Smooth muscle cell (in vitro differentiated cells): ENCODE measurements at regions not wholly inside any gene's neighbourhood (a gene's known extent, or its start where the extent isn't known, plus 50 kb on each side); places are given as distances from the start of the nearest gene placed in this dataset.

Source experiments
- DNase-seq: peaks from one replicate; lab custom pipeline; 2025; ENCODE audit not compliant: unreplicated experiment; lab: John Stamatoyannopoulos, UW
- H2AFZ ChIP-seq: fragments of 200-600 bp; sonication (generic); 2 replicates; pipeline ENCODE4 v1.6.0; 2016; ENCODE audit warnings: antibody characterized with exemption, low read depth, mild to moderate bottlenecking
- H3F3A ChIP-seq: fragments of 200-600 bp; sonication (generic); 2 replicates; pipeline ENCODE4 v1.6.0; 2017; ENCODE audit warnings: antibody characterized with exemption, low read depth
- H3K27ac ChIP-seq: fragments of 200-600 bp; sonication (generic); 2 replicates; pipeline ENCODE4 v1.5.1; 2016; ENCODE audit warnings: low read depth, mild to moderate bottlenecking
- H3K27me3 ChIP-seq: fragments of 200-600 bp; sonication (generic); 2 replicates; pipeline ENCODE4 v1.6.1; 2016; ENCODE audit warnings: low read depth, mild to moderate bottlenecking
- H3K36me3 ChIP-seq: fragments of 200-600 bp; sonication (generic); 2 replicates; pipeline ENCODE4 v1.5.1; 2016; ENCODE audit warnings: low read depth
- H3K4me1 ChIP-seq: fragments of 200-600 bp; sonication (generic); 2 replicates; pipeline ENCODE4 v1.5.1; 2016; ENCODE audit warnings: low read depth
- H3K4me2 ChIP-seq: fragments of 200-600 bp; sonication (generic); 2 replicates; pipeline ENCODE4 v1.6.0; 2016; ENCODE audit warnings: mild to moderate bottlenecking
- H3K4me3 ChIP-seq: fragments of 200-600 bp; sonication (generic); 2 replicates; pipeline ENCODE4 v1.5.1; 2016; ENCODE audit warnings: mild to moderate bottlenecking
- H3K79me2 ChIP-seq: fragments of 200-600 bp; sonication (generic); 2 replicates; pipeline ENCODE4 v1.6.0; 2016; ENCODE audit warnings: low read depth, mild to moderate bottlenecking
- H3K9ac ChIP-seq: fragments of 200-600 bp; sonication (generic); 2 replicates; pipeline ENCODE4 v1.6.0; 2016; ENCODE audit warnings: low read depth
- H3K9me3 ChIP-seq: fragments of 200-600 bp; sonication (generic); replicated peaks from 2 replicates; pipeline ENCODE4 v1.5.1; 2016; ENCODE audit warnings: low read depth
- H4K20me1 ChIP-seq: fragments of 200-600 bp; sonication (generic); 2 replicates; pipeline ENCODE4 v1.6.0; 2016; ENCODE audit warnings: low read depth
- WGBS: methylation state at CpG from one replicate; pipeline ENCODE4 v1.1.7; 2016; ENCODE audit warnings: low lambda C conversion rate; 5-methylcytosine and 5-hydroxymethylcytosine counted together
- TF ChIP-seq, protein P1 (sequence below): fragments of 200-600 bp; sonication (generic); IDR thresholded peaks from 2 replicates; pipeline ENCODE4 v1.5.1; 2017; ENCODE audit warnings: borderline replicate concordance, mild to moderate bottlenecking, antibody characterized with exemption; ENCODE audit not compliant: insufficient read depth, poor library complexity, severe bottlenecking

DNA sequence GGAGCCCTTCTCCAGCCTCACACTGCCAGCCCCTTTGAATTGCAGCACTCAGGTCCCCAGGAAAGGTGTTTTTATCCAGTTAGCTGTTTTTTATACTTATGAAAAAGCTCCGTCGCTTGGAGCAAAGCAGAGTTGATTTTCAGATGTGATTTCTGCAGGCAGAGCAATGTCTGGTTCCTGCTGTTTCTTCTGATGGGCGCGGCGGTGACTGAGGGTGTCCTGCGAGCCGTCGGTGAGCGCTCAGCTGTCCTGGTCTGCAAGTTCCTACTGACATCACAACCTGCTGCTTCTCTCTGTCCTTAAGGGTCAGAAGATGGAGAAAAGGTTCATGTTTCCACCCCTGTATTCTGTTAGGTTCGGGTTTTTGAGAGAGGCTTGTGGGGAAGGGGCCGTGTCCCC is 109.6 kb upstream of the FAM20C start:
- Histone ChIP-seq H3K9ac (no peak overlapping the region), H4K20me1 (no peaks in the 10 kb centered on the region), H3K27ac (no peak overlapping the region), H2AFZ (no peak overlapping the region), H3K36me3 (no peaks in the 10 kb centered on the region), H3K4me3 (no peak overlapping the region), H3K9me3 (no peaks in the 10 kb centered on the region), H3K4me2 (no peak overlapping the region), H3K79me2 (no peaks in the 10 kb centered on the region), H3F3A (no peaks in the 10 kb centered on the region), H3K27me3 (no peaks in the 10 kb centered on the region), H3K4me1 (peaks cover 11% of the 10 kb centered on the region)
- TF ChIP-seq, protein P1, sequence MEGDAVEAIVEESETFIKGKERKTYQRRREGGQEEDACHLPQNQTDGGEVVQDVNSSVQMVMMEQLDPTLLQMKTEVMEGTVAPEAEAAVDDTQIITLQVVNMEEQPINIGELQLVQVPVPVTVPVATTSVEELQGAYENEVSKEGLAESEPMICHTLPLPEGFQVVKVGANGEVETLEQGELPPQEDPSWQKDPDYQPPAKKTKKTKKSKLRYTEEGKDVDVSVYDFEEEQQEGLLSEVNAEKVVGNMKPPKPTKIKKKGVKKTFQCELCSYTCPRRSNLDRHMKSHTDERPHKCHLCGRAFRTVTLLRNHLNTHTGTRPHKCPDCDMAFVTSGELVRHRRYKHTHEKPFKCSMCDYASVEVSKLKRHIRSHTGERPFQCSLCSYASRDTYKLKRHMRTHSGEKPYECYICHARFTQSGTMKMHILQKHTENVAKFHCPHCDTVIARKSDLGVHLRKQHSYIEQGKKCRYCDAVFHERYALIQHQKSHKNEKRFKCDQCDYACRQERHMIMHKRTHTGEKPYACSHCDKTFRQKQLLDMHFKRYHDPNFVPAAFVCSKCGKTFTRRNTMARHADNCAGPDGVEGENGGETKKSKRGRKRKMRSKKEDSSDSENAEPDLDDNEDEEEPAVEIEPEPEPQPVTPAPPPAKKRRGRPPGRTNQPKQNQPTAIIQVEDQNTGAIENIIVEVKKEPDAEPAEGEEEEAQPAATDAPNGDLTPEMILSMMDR = no peak
- WGBS = 88% methylated on average over 11 of the region's 11 CpGs
- DNase-seq = no peak

DNA sequence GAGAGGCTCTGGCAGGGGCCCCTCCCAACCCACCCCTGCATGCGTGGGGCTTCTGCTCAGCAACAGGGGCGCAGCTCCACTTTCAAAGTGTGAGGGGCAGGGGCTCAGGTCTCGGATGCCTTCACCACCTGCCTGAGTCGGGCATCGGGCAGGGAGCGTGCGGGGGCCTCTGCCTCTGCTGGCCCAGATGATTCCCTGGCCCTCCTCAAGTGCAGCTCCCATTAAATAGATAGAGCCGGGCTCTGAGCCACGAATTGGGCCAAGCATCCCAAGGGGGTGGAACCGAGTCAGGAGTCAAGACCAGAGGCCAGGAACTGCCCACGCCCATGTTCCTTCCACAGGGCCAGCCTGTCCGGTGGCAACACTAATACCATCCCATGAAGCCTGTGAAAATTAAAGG is 108.9 kb upstream of the FAM20C start:
- TF ChIP-seq, protein P1 = no peak
- no peak for DNase-seq
- Histone ChIP-seq H2AFZ (no peak overlapping the region), H3K79me2 (no peaks in the 10 kb centered on the region), H3K4me1 (peaks cover 11% of the 10 kb centered on the region), H3K27ac (no peak overlapping the region), H3K9me3 (no peaks in the 10 kb centered on the region), H3K9ac (no peak overlapping the region), H3F3A (peaks cover 2% of the 10 kb centered on the region), H3K4me2 (no peak overlapping the region), H4K20me1 (no peaks in the 10 kb centered on the region), H3K36me3 (no peaks in the 10 kb centered on the region), H3K4me3 (no peak overlapping the region), H3K27me3 (no peaks in the 10 kb centered on the region)
- 92% methylated on average over 12 of the region's 12 CpGs for WGBS

DNA sequence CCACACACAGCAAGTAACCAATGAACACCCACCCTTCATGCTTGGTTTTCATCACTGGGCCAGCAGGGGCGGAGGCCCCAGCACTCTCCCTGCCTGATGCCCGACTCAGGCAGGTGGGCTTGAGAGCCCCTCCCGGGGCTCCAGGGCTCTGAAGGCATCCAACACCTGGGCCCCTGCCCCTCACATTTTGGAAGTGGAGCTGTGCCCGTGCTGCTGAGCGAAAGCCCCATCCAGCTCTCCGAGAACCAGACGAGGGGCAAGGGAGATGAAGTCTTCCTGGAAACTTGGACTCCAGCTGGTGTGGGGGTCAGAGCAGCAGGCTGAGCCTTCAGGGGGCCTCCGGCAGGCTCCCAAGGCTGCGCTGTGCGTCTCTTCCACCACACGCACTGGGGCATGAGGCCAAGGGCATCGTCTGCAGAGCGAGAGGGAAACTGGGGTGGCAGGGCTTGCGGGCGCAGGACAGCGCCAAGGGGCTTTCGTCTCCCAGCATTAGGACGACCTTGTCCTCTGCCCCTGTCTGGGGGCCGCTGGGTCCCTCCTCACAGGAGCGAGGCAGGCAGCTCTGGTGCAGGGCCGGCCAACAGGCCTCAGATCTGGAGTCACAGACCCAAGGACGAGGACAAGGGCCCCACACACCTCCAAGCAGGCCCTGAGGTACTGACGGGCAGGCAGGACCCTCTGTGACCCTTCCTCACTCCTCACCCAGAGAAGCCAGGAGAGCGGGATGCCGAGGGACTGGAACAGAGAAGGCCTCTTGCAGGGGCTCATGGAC is 108.3 kb upstream of the FAM20C start:
- Histone ChIP-seq H3K9ac (no peak overlapping the region), H3K79me2 (no peaks in the 10 kb centered on the region), H3K4me2 (no peak overlapping the region), H3K36me3 (no peaks in the 10 kb centered on the region), H2AFZ (no peak overlapping the region), H3K9me3 (no peaks in the 10 kb centered on the region), H3K4me3 (no peak overlapping the region), H4K20me1 (no peaks in the 10 kb centered on the region), H3K27me3 (no peaks in the 10 kb centered on the region), H3K4me1 (peaks cover 15% of the 10 kb centered on the region), H3F3A (peaks cover 8% of the 10 kb centered on the region), H3K27ac (no peak overlapping the region)
- WGBS = 96% methylated on average over 23 of the region's 25 CpGs
- TF ChIP-seq, protein P1 = no peak
- no peak for DNase-seq

DNA sequence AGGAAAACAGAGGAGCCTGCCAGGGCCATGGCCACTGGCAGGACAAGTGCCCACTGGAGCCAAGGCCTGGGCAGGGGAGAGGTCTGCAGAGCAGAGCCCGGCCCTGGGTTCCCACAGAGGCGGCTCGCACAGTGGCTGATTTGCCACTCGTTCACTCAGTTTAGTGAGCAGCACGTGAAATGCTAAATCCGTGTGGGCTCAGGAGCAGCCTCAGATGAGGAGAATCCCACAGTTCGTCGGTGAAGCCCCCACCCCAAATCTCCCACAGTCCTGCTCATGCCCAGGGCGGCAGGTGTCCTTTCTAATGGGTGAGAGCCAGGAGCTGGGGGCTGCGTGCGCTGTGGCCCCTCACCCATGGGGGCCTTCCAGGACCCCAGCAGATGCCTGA is 107.7 kb upstream of the FAM20C start:
- 93% methylated on average over 11 of the region's 11 CpGs for WGBS
- no peak overlapping the region for H3K9ac ChIP-seq

More for the DNA sequence above, 107.7 kb upstream of the FAM20C start:
- no peaks in the 10 kb centered on the region for H3K79me2 ChIP-seq
- H3K4me2 ChIP-seq = no peak overlapping the region
- H3K4me1 ChIP-seq = peaks cover 16% of the 10 kb centered on the region
- no peaks in the 10 kb centered on the region for H3K27me3 ChIP-seq
- H3F3A ChIP-seq = peaks cover 9% of the 10 kb centered on the region
- TF ChIP-seq, protein P1 = no peak
- H4K20me1 ChIP-seq = no peaks in the 10 kb centered on the region
- H3K9me3 ChIP-seq = no peaks in the 10 kb centered on the region
- no peak overlapping the region for H2AFZ ChIP-seq
- DNase-seq = no peak
- no peak overlapping the region for H3K27ac ChIP-seq
- H3K4me3 ChIP-seq = no peak overlapping the region
- no peaks in the 10 kb centered on the region for H3K36me3 ChIP-seq
